ENCODE measurements at regions not wholly inside any gene's neighbourhood (a gene's known extent, or its start where the extent isn't known, plus 50 kb on each side); places are given as distances from the start of the nearest gene placed in this dataset.

GRCh38 chrX:122344816-122345215 lies 839.3 kb upstream of the GRIA3 start:
- TF ChIP-seq CTCF (IDR thresholded peaks at IDR 0.05; ENCODE audit: low read depth, low read length): no peak
- no peak for TF ChIP-seq POLR2A (IDR thresholded peaks at IDR 0.05; ENCODE audit: extremely low read depth, insufficient read length)
- TF ChIP-seq MYC (IDR thresholded peaks at IDR 0.05; ENCODE audit: low read depth, low read length): no peak

Data from NB4 (cell line).